RWPE1 (cell line): ENCODE measurements at regions not wholly inside any gene's neighbourhood (a gene's known extent, or its start where the extent isn't known, plus 50 kb on each side); places are given as distances from the start of the nearest gene placed in this dataset.

Experiments used
- CTCF ChIA-PET: fragments of 350-600 bp; sonication (Branson Sonifier 250); formaldehyde crosslinking; extraction: SDS; loops from one replicate; lab custom pipeline; 2021; lab: Yijun Ruan, JAX
- POLR2A ChIA-PET: fragments of 400-600 bp; formaldehyde crosslinking; extraction: SDS; loops from one replicate; lab custom pipeline; 2020; ENCODE audit warnings: antibody characterized with exemption; ENCODE audit not compliant: low non-redundant PET; lab: Yijun Ruan, JAX
- DNase-seq: peaks from one replicate; pipeline ENCODE4 v3.0.0; 2012; ENCODE audit warnings: low spot score
- H3K27ac ChIP-seq: fragments of 450-650 bp; 2 replicates; pipeline ENCODE4 v1.5.1; 2017
- CTCF ChIP-seq: fragments of 450-650 bp; conservative IDR thresholded peaks from 2 replicates; pipeline ENCODE4 v1.5.1; 2017; ENCODE audit warnings: low read depth, mild to moderate bottlenecking

- TF ChIP-seq CTCF = no peak
- H3K27ac ChIP-seq = no peak overlapping the region
- POLR2A ChIA-PET = no interaction called here
- no peak for DNase-seq
- CTCF ChIA-PET = no interaction called here
Measured at GRCh38 chr5:52517667-52518066, 270.0 kb upstream of the ITGA1 start.

DNA sequence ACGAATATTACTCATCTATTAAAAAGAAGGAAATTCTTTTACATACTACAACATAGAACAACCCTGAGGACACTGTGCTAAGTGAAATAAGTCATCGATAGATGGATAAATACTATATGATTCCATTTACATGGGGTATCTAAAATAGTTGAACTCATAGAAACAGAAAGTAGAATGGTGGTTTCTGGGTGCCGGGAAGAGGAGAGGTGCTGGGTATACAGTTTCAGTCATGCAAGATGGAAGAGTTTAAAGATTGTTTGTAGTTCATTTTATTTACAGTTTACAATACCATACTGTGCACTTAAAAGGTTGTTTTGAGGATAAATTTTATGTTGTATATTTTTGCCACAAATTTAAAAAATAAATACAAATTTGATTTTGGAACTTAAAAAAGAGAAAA, 267.5 kb upstream of the ITGA1 start:
- CTCF ChIA-PET = no interaction called here

DNA sequence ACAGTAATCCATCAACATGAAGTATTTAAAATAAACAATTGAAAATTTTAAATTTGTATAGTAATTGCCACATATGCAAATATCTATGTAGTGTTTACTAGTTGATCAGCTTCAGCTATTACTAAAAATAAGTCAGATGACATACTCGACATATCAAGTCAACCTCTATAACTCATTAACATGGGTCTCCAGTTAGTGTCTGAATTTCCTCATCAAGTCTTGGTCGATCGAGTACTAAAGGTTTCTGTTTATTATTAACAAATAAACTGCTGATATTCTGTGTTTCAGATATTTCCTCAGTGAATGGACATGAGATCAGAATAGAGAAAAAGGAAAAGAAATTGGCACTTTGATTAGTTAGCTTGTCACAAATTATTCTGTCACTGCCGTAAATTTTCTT, 266.5 kb upstream of the ITGA1 start:
- TF ChIP-seq CTCF = no peak

More for the DNA sequence above, 267.5 kb upstream of the ITGA1 start:
- TF ChIP-seq CTCF = no peak
- H3K27ac ChIP-seq = no peak overlapping the region
- POLR2A ChIA-PET = no interaction called here
- no peak for DNase-seq

DNA sequence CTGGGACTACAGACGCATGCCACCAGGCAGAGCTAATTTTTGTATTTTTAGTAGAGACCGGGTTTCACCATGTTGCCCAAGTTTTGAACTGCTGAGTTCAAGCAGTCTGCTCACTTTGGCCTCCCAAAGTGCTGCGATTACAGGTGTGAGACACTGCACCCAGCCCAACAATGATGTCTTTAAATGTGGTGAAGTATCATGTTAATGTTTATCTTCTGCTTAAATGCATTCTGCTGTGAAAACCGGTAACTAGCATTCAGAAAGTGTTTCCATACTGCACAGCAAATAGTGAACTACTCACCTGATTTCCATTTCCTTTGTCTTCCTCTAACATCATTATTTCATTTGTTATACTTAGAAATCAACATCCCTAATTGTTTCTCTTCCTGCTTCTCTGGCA, 264.0 kb upstream of the ITGA1 start:
- ChIA-PET POLR2A (no interaction called here), CTCF (interaction anchor here (0.6 kb wide), 2 partner anchors 18 to 67 kb away, joined by 3 to 4 read pairs; no protein-coding TSS in a partner anchor)
- DNase-seq = no peak
- no peak overlapping the region for H3K27ac ChIP-seq
- no peak for TF ChIP-seq CTCF

More for the DNA sequence above, 266.5 kb upstream of the ITGA1 start:
- DNase-seq = no peak
- POLR2A ChIA-PET = no interaction called here
- H3K27ac ChIP-seq = no peak overlapping the region
- CTCF ChIA-PET = no interaction called here

DNA sequence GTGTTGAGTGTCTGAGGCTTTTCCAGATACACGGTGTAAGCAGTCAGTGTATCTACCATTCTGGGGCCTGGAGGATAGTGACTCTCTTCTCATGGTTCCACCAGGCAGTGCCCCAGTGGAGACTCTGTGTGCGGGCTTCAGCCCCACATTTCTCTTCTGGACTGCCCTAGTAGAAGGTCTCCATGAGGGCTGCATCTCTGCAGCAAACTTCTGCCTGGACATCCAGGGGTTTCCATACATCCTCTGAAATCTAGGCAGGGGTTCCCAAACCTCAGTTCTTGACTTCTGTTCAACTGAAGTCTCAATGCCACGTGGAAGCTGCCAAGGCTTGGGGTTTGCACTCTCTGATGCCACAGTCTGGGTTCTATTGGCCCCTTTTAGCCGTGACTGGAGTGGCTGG, 256.6 kb upstream of the ITGA1 start:
- no peak overlapping the region for H3K27ac ChIP-seq
- no peak for DNase-seq
- ChIA-PET CTCF (no interaction called here), POLR2A (no interaction called here)
- TF ChIP-seq CTCF = no peak

DNA sequence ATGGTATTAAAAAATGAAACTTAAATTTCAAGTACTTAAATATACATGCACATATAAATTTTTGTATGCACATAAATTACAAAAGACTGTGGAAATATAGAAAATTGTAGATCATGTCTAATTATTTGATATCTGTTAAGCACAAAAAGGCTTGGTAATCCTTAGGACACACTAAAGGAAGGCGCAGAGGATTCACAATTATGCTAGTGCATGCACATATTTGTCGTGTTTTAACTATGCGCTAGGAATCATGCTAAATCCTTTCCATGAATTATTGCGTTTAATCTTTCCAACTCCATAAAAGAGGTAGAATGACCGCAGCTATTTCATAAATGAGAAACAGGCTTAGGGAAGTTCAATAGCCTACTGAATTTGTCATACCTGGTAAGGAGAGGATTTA, 244.1 kb upstream of the ITGA1 start:
- H3K27ac ChIP-seq = no peak overlapping the region
- ChIA-PET CTCF (interaction anchor here (0.8 kb wide), 1 partner anchor 1301 kb away, joined by 3 read pairs; no protein-coding TSS in a partner anchor), POLR2A (no interaction called here)
- DNase-seq = no peak
- TF ChIP-seq CTCF = no peak

DNA sequence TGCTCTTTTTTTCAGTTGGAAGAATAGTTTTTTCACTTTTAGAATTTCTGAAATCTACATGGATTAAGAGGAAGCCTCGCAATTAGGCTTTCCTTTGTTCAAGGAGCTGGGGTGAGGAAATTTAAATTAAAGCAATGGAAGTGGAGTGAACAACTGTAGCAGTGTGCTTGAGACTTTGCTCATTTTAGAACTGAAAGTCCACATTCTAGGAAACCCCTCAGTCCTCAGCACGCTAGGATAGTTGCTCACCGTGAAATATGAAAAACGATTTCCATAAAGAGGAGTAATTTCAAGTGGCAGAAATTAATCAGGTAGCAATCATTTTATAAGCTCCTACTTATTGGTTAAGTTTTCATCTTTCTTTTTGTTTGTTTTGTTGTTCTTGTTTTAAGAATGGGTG, 243.0 kb upstream of the ITGA1 start:
- ChIA-PET CTCF (interaction anchor here (0.6 kb wide), 1 partner anchor 1498 kb away, joined by 4 read pairs; no protein-coding TSS in a partner anchor), POLR2A (no interaction called here)
- DNase-seq = no peak
- no peak for TF ChIP-seq CTCF
- H3K27ac ChIP-seq = no peak overlapping the region
